Heart right ventricle (tissue), 16 donors: ENCODE measurements at regions not wholly inside any gene's neighbourhood (a gene's known extent, or its start where the extent isn't known, plus 50 kb on each side); places are given as distances from the start of the nearest gene placed in this dataset.
"Not testable (repeated sequence)": the region's sequence is repeated elsewhere in the genome, so short reads cannot be mapped to it uniquely, and the experiment has no call there.

ENCODE experiments used
- ATAC-seq, 8 donors: fragments of 200-7000 bp; cut with Tn5 transposase; one replicate each; pipeline ENCODE4 v1.9.1; 2020; ENCODE audit warnings: mild to moderate bottlenecking in 8 of 8, moderate library complexity in 8 of 8, moderate number of reproducible peaks in 1 of 8
- DNase-seq, 2 donors: peaks; one replicate each; pipeline ENCODE4 v3.0.0-alpha.2; 2020
- H3K27ac ChIP-seq, 10 donors: fragments of 200-600 bp; sonication (generic) in 2 of 10; one replicate each; pipeline versions ENCODE4 v1.5.0 to v1.8.0; 2020 to 2022; ENCODE audit warnings: mild to moderate bottlenecking in 3 of 10
- H3K27me3 ChIP-seq, 7 donors: fragments of 200-600 bp; one replicate each; pipeline ENCODE4 v1.8.0; 2021 to 2022; ENCODE audit warnings: mild to moderate bottlenecking in 2 of 7
- H3K36me3 ChIP-seq, 9 donors: fragments of 200-600 bp; sonication (generic) in 1 of 9; one replicate each; pipeline versions ENCODE4 v1.5.0 to v1.8.0; 2020 to 2022; ENCODE audit warnings: mild to moderate bottlenecking in 2 of 9
- H3K4me1 ChIP-seq, 9 donors: fragments of 200-600 bp; sonication (generic) in 1 of 9; one replicate each; pipeline versions ENCODE4 v1.5.0 to v1.8.0; 2020 to 2022; ENCODE audit warnings: mild to moderate bottlenecking in 4 of 9
- H3K4me3 ChIP-seq, 10 donors: fragments of 200-600 bp; sonication (generic) in 2 of 10; one replicate each; pipeline versions ENCODE4 v1.5.0 to v1.8.0; 2020 to 2022; ENCODE audit warnings: mild to moderate bottlenecking in 7 of 10, moderate library complexity in 2 of 10
- H3K9me3 ChIP-seq, 11 donors: fragments of 200-600 bp in 10 of 11; sonication (generic) in 2 of 11; one replicate each; pipeline versions ENCODE4 v1.5.0 to v1.8.0; 2013 to 2022; ENCODE audit warnings: mild to moderate bottlenecking in 2 of 11, control low read depth in 1 of 11, moderate library complexity in 1 of 11
- WGBS, 2 donors: extraction: QIAGEN DNeasy Blood & Tissue Kit; methylation state at CpG; one replicate each; pipeline ENCODE4 v1.1.7; 2013; ENCODE audit warnings: inconsistent platforms in 1 of 2; 5-methylcytosine and 5-hydroxymethylcytosine counted together
- intact Hi-C, 10 donors: fragments of 100-400 bp; cut with DNase I; formaldehyde crosslinking; loops; one replicate each; pipeline versions ENCODE4 v1.11.1 to v1.14.2; 2022
- TF ChIP-seq, protein P1 (sequence below), 9 donors: fragments of 200-600 bp; sonication (generic) in 2 of 9; IDR thresholded peaks; one replicate each; pipeline versions ENCODE4 v1.5.0 to v1.8.0; 2021 to 2022; ENCODE audit warnings: antibody characterized with exemption in 9 of 9, mild to moderate bottlenecking in 5 of 9, moderate library complexity in 1 of 9
- donor health status: Arrhythmogenic right ventricular cardiomyopathy.
- donor health status: ischemic (EF 13 %, LVEDD 7.1; RV severe dilation, severe dysfunction).
- donor health status: healthy with polysubstance abuse.
- donor health status: DM: no; HTN: yes; CAD: no.
- donor health status: DM: no; HTN: no; CAD: no.
- donor health status: ischemic (EF 25% LVEDD 6.9; RV normal size, moderate dysfunction).
- donor health status: ischemic (EF 25% LVEDD 5.7; RV mildly dilated, moderate dysfunction).
- donor health status: healthy.
- donor health status: DM: yes; HTN: yes; CAD: no.
- donor health status: Ischemic cardiomyopathy.
- donor health status: ischemic (EF 35%, LVEDD 5.7; RV mildly dilated, moderate dysfunction).
- donor health status: nonischemic (EF 11% LVEDD 7.7; RV severe dilation, severe dysfunction).
- donor health status: DM: yes; HTN: yes; CAD: no.
- donor health status: PGD.
- donor health status: ischemic (EF 29% LVEDD 5.4; RV normal size, mild dysfunction).
- donor health status: nonischemic (EF 23%, LVEDD 6.1; RV moderate dilation, normal function).

- intact Hi-C loops = no loop called here
- DNase-seq (no peak), ATAC-seq (peak in 7 of 8 donors; percentile 69 to 90 (median 77))
- TF ChIP-seq, protein P1, sequence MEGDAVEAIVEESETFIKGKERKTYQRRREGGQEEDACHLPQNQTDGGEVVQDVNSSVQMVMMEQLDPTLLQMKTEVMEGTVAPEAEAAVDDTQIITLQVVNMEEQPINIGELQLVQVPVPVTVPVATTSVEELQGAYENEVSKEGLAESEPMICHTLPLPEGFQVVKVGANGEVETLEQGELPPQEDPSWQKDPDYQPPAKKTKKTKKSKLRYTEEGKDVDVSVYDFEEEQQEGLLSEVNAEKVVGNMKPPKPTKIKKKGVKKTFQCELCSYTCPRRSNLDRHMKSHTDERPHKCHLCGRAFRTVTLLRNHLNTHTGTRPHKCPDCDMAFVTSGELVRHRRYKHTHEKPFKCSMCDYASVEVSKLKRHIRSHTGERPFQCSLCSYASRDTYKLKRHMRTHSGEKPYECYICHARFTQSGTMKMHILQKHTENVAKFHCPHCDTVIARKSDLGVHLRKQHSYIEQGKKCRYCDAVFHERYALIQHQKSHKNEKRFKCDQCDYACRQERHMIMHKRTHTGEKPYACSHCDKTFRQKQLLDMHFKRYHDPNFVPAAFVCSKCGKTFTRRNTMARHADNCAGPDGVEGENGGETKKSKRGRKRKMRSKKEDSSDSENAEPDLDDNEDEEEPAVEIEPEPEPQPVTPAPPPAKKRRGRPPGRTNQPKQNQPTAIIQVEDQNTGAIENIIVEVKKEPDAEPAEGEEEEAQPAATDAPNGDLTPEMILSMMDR (IDR thresholded peaks at IDR 0.05) = no peak
- Histone ChIP-seq H3K27me3 (no peaks in the 10 kb centered on the region), H3K27ac (peak overlapping the region in 2 of 10 donors; percentile 21 to 35), H3K4me1 (peaks cover 0 to 6% (median 0%) of the 10 kb centered on the region in 9 donors), H3K9me3 (peaks cover 0 to 43% (median 27%) of the 10 kb centered on the region in 11 donors), H3K4me3 (no peak overlapping the region), H3K36me3 (no peaks in the 10 kb centered on the region)
- 72 to 79% methylated on average over 18 of the region's 18 CpGs for WGBS, 2 donors
Observed at GRCh38 chr15:99466701-99467337, 99.0 kb upstream of the MEF2A start.

DNA sequence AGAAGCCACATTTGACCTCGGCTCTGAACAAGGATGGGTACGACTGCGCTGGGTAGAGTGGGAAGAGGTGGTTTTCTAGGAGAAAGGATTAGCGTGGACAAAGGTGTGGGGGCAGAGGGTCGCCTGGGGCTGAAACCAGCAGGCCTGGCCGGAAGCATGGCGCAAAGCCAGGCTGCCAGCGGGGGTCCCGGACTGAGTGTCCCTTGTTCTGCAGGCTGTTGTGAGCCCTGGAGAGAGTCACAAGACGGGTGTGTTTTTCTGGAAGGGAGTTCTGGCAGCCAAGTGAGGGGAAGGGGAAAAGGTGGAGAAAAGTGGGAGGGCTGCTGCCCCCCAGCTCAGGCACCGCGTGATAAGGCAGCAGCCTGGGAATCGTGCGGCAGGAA is 98.5 kb upstream of the MEF2A start:
- H3K4me1 ChIP-seq = peaks cover 0 to 9% (median 3%) of the 10 kb centered on the region in 9 donors
- no peaks in the 10 kb centered on the region for H3K36me3 ChIP-seq
- ATAC-seq (peak in 5 of 8 donors; percentile 11 to 45 (median 17)), DNase-seq (no peak)
- 81% methylated on average over 14 of the region's 14 CpGs for WGBS, 2 donors
- no peaks in the 10 kb centered on the region for H3K27me3 ChIP-seq
- H3K4me3 ChIP-seq = no peak overlapping the region
- peaks cover 0 to 38% (median 27%) of the 10 kb centered on the region in 11 donors for H3K9me3 ChIP-seq
- TF ChIP-seq, protein P1 (IDR thresholded peaks at IDR 0.05) = no peak
- intact Hi-C loops = no loop called here
- peak overlapping the region in 1 of 10 donors; percentile 35 for H3K27ac ChIP-seq

DNA sequence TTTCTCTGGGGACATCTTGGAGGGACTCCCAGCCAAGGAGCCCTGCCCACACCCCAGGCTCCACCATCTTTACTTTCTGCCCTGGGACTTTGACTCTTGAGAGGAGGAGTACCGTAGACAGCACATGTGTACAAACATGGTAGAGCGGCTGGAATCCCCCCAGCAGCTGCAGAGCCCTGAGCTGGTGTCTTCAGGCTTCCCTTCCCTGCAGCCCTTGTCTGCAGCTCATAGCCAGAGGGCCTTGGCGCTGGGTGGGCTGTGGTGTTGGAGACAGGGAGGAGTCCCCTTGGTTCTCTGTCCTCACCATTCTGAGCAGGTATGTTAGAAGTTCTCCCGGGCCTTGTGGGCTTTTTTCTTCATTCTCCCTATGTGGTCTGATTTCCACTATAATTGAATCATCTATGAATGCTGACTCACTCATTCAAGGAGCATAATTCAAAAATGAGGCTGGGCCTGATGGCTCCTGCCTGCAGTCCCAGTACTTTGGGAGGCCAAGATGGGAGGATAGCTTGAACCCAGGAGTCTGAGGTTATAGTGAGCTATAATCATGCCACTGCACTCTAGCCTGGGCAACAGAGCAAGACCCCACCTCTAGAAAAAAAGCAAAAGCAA is 97.8 kb upstream of the MEF2A start:
- Histone ChIP-seq H3K36me3 (no peaks in the 10 kb centered on the region), H3K9me3 (peaks cover 0 to 32% (median 24%) of the 10 kb centered on the region in 11 donors), H3K4me3 (no peak overlapping the region), H3K27ac (no peak overlapping the region), H3K27me3 (no peaks in the 10 kb centered on the region), H3K4me1 (peaks cover 0 to 16% (median 9%) of the 10 kb centered on the region in 9 donors)
- intact Hi-C loops = no loop called here
- TF ChIP-seq, protein P1 (IDR thresholded peaks at IDR 0.05) = no peak
- DNase-seq (no peak), ATAC-seq (no peak)
- 73 to 75% methylated on average over 4 of the region's 4 CpGs for WGBS, 2 donors

DNA sequence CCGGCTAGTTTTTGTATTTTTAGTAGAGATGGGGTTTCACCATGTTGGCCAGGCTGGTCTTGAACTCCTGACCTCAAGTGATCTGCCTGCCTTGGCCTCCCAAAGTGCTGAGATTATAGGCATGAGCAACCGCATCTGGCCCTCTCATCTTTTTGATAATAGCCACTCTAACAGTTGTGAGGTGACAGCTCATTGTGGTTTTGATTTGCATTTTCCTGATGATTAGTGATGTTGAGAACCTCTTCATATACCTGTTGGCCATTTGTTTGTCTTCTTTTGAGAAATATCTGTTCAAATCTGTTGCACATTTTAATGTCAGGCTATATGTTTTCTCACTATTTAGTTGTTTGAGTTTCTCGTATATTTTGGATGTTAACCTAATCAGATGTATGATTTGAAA is 95.6 kb upstream of the MEF2A start:
- H3K27ac ChIP-seq, H3K4me3 ChIP-seq, intact Hi-C loops, H3K36me3 ChIP-seq, H3K27me3 ChIP-seq, H3K9me3 ChIP-seq, ATAC-seq, DNase-seq: not testable (repeated sequence)
- 95 to 97% methylated on average over 3 of the region's 3 CpGs for WGBS, 2 donors
- H3K4me1 ChIP-seq = peaks cover 14 to 38% (median 31%) of the 10 kb centered on the region in 9 donors
